Mesendoderm (in vitro differentiated cells): ENCODE measurements at regions not wholly inside any gene's neighbourhood (a gene's known extent, or its start where the extent isn't known, plus 50 kb on each side); places are given as distances from the start of the nearest gene placed in this dataset.

Source experiments
- DNase-seq: peaks from one replicate; pipeline ENCODE4 v3.0.0; 2013
- H2AK5ac ChIP-seq: 2 replicates; pipeline ENCODE4 v1.6.1; 2013; ENCODE audit warnings: low read length, inconsistent platforms
- H2BK120ac ChIP-seq: 2 replicates; pipeline ENCODE4 v1.6.1; 2013; ENCODE audit warnings: low read depth, mild to moderate bottlenecking, low read length, moderate library complexity, mixed read lengths
- H2BK15ac ChIP-seq: replicated peaks from 2 replicates; pipeline ENCODE4 v1.6.1; 2013; ENCODE audit warnings: low read depth, mild to moderate bottlenecking, moderate library complexity
- H2BK5ac ChIP-seq: 2 replicates; pipeline ENCODE4 v1.6.1; 2013; ENCODE audit warnings: low read length, inconsistent platforms
- H3K18ac ChIP-seq: 2 replicates; pipeline ENCODE4 v1.6.1; 2013; ENCODE audit warnings: mild to moderate bottlenecking, low read length, mixed read lengths
- H3K23ac ChIP-seq: one replicate; pipeline ENCODE4 v1.6.1; 2013; ENCODE audit warnings: low read length
- H3K27ac ChIP-seq: 2 replicates; pipeline ENCODE4 v1.5.1; 2013; ENCODE audit warnings: low read depth, mild to moderate bottlenecking, inconsistent platforms, low read length, moderate library complexity
- H3K27me3 ChIP-seq: 2 replicates; pipeline ENCODE4 v1.6.1; 2013; ENCODE audit warnings: low read length, control low read depth, mild to moderate bottlenecking, inconsistent platforms; ENCODE audit not compliant: insufficient read depth, poor library complexity
- H3K36me3 ChIP-seq: 2 replicates; pipeline ENCODE4 v1.6.1; 2013; ENCODE audit warnings: low read length, inconsistent platforms; ENCODE audit not compliant: control insufficient read depth, insufficient read depth
- H3K4ac ChIP-seq: one replicate; pipeline ENCODE4 v1.6.1; 2013; ENCODE audit warnings: low read depth, mild to moderate bottlenecking, low read length, moderate library complexity
- H3K4me1 ChIP-seq: 2 replicates; pipeline ENCODE4 v1.6.1; 2013; ENCODE audit warnings: low read depth, low read length, inconsistent platforms; ENCODE audit not compliant: control insufficient read depth
- H3K4me2 ChIP-seq: 2 replicates; pipeline ENCODE4 v1.6.1; 2013; ENCODE audit warnings: low read length
- H3K4me3 ChIP-seq: 2 replicates; pipeline ENCODE4 v1.5.1; 2013; ENCODE audit warnings: mild to moderate bottlenecking, low read length
- H3K56ac ChIP-seq: one replicate; pipeline ENCODE4 v1.6.1; 2013; ENCODE audit warnings: low read length
- H3K79me1 ChIP-seq: 2 replicates; pipeline ENCODE4 v1.6.1; 2013; ENCODE audit warnings: low read length, inconsistent platforms
- H3K79me2 ChIP-seq: 2 replicates; pipeline ENCODE4 v1.6.1; 2013; ENCODE audit warnings: mild to moderate bottlenecking, low read length; ENCODE audit not compliant: control insufficient read depth, insufficient read depth
- H3K9ac ChIP-seq: 2 replicates; pipeline ENCODE4 v1.6.1; 2013; ENCODE audit warnings: low read length, inconsistent platforms
- H4K5ac ChIP-seq: one replicate; pipeline ENCODE4 v1.6.1; 2013; ENCODE audit warnings: low read length
- H4K8ac ChIP-seq: one replicate; pipeline ENCODE4 v1.6.1; 2013; ENCODE audit warnings: low read depth, mild to moderate bottlenecking, control low read depth, low read length, moderate library complexity
- WGBS: extraction: QIAGEN DNeasy Blood & Tissue Kit; methylation state at CpG from one replicate; pipeline ENCODE4 v1.1.7; 2013; ENCODE audit warnings: low lambda C conversion rate, missing lambda C conversion rate; ENCODE audit not compliant: insufficient coverage; ENCODE audit errors: extremely low coverage; 5-methylcytosine and 5-hydroxymethylcytosine counted together

- Histone ChIP-seq H3K79me2 (no peaks in the 10 kb centered on the region), H3K4ac (no peak overlapping the region), H3K4me3 (no peak overlapping the region), H2BK15ac (no peak overlapping the region), H3K18ac (no peak overlapping the region), H3K27ac (no peak overlapping the region), H4K8ac (no peak overlapping the region), H3K9ac (no peak overlapping the region), H3K23ac (no peak overlapping the region), H3K79me1 (no peaks in the 10 kb centered on the region), H2AK5ac (no peak overlapping the region), H3K36me3 (no peaks in the 10 kb centered on the region), H3K4me2 (no peak overlapping the region), H3K27me3 (no peaks in the 10 kb centered on the region), H3K56ac (no peak overlapping the region), H2BK120ac (no peak overlapping the region), H2BK5ac (no peak overlapping the region), H4K5ac (no peak overlapping the region), H3K4me1 (no peaks in the 10 kb centered on the region)
- DNase-seq: no peak
- no CpG with 5 or more reads among the region's 4 CpGs for WGBS
These were observed 588.1 kb downstream of the DCDC2C start for GRCh38 chr2:4291430-4291829.

DNA sequence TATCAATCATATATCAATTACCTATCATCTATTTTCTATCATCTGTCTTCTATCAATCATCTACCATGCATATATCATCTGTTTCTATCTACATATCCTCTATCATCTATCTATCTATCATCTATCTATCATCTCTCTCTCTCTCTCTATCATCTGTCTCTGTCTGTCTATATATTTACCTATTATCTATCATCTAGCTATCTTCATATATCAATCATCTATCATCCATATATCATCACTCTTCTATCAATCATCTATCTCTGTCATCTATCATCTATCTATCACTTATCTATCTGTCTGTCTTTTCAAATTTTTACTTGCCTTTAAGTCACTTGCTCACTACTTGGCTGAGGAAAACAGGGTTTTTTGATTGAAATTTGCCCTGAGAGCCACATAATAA, 592.3 kb downstream of the DCDC2C start:
- no peak overlapping the region for H3K4me2 ChIP-seq
- no peak overlapping the region for H2BK5ac ChIP-seq
- H2AK5ac ChIP-seq: no peak overlapping the region
- H3K4me3 ChIP-seq: no peak overlapping the region
- no peak overlapping the region for H3K9ac ChIP-seq
- no peaks in the 10 kb centered on the region for H3K4me1 ChIP-seq
- no peak overlapping the region for H2BK15ac ChIP-seq
- H4K5ac ChIP-seq: no peak overlapping the region
- H3K79me2 ChIP-seq: no peaks in the 10 kb centered on the region
- no peak for DNase-seq
- no peak overlapping the region for H3K4ac ChIP-seq
- H3K23ac ChIP-seq: no peak overlapping the region
- no peaks in the 10 kb centered on the region for H3K36me3 ChIP-seq
- no peak overlapping the region for H3K56ac ChIP-seq
- H2BK120ac ChIP-seq: no peak overlapping the region
- no peak overlapping the region for H3K18ac ChIP-seq
- no peak overlapping the region for H4K8ac ChIP-seq
- H3K27me3 ChIP-seq: no peaks in the 10 kb centered on the region
- no peak overlapping the region for H3K27ac ChIP-seq
- H3K79me1 ChIP-seq: no peaks in the 10 kb centered on the region

- H3K56ac ChIP-seq: no peak overlapping the region
- H2AK5ac ChIP-seq: no peak overlapping the region
- H3K4me3 ChIP-seq: no peak overlapping the region
- no peak overlapping the region for H3K27ac ChIP-seq
- H3K18ac ChIP-seq: no peak overlapping the region
- H3K27me3 ChIP-seq: no peaks in the 10 kb centered on the region
- H4K5ac ChIP-seq: no peak overlapping the region
- no peak overlapping the region for H2BK5ac ChIP-seq
- H3K9ac ChIP-seq: no peak overlapping the region
- H4K8ac ChIP-seq: no peak overlapping the region
- no peak overlapping the region for H3K4me2 ChIP-seq
- H2BK120ac ChIP-seq: no peak overlapping the region
- no peak overlapping the region for H3K23ac ChIP-seq
- no peaks in the 10 kb centered on the region for H3K79me2 ChIP-seq
- H3K79me1 ChIP-seq: no peaks in the 10 kb centered on the region
- H2BK15ac ChIP-seq: no peak overlapping the region
- no CpG with 5 or more reads among the region's 3 CpGs for WGBS
- H3K4ac ChIP-seq: no peak overlapping the region
- no peaks in the 10 kb centered on the region for H3K36me3 ChIP-seq
- no peaks in the 10 kb centered on the region for H3K4me1 ChIP-seq
- DNase-seq: no peak
These were observed 597.2 kb downstream of the DCDC2C start for GRCh38 chr2:4300616-4301015.

DNA sequence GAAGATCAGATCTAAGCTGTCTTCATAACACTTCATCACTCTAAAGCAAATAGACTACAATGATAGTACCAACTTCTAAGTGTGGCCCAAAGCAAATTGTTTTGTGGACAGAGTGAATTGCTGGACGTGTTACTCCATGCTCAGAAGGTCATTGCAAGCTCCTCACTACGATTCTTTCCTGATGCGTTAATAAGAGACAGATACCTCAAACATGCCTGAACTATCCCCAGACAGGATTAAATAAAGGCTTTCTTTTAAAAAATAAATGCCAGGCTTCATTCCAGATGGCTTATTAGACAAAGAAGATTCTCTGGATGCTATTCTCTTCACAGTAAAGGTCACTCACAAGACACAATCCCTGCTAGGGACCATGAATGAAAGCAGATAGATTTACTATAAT, 621.2 kb downstream of the DCDC2C start:
- no CpG with 5 or more reads among the region's 3 CpGs for WGBS

DNA sequence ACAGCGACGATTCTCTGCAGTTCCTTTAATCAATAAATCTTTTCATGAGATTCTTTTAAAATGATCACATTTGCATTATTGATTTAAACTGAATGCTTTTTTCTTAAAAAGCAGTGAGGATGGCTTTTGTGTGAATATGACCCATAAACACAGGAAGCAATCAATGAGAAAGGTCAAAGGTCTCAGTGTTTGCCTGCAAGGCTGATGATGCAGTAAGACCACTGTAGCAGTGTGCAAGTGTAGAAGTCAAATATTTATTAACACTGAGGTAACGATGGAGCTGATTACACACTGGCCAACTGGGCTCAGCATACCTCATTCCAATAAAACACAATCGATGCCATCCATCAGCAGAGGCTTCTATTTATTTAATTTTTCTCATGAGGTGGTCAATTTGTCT, 633.5 kb downstream of the DCDC2C start:
- H3K79me2 ChIP-seq: no peaks in the 10 kb centered on the region
- WGBS: no CpG with 5 or more reads among the region's 4 CpGs
- no peak overlapping the region for H2BK120ac ChIP-seq
- no peak overlapping the region for H4K5ac ChIP-seq
- H3K4me3 ChIP-seq: no peak overlapping the region
- no peak overlapping the region for H3K27ac ChIP-seq
- H3K79me1 ChIP-seq: no peaks in the 10 kb centered on the region
- no peak overlapping the region for H3K18ac ChIP-seq
- no peaks in the 10 kb centered on the region for H3K27me3 ChIP-seq
- no peak overlapping the region for H2BK15ac ChIP-seq
- H3K23ac ChIP-seq: no peak overlapping the region
- no peak overlapping the region for H3K9ac ChIP-seq
- no peak overlapping the region for H4K8ac ChIP-seq
- no peak overlapping the region for H3K4ac ChIP-seq
- no peak overlapping the region for H2AK5ac ChIP-seq
- no peaks in the 10 kb centered on the region for H3K36me3 ChIP-seq
- no peaks in the 10 kb centered on the region for H3K4me1 ChIP-seq
- no peak overlapping the region for H3K56ac ChIP-seq
- no peak overlapping the region for H3K4me2 ChIP-seq
- H2BK5ac ChIP-seq: no peak overlapping the region
- no peak for DNase-seq

More for the DNA sequence above, 621.2 kb downstream of the DCDC2C start:
- H3K23ac ChIP-seq: no peak overlapping the region
- no peak overlapping the region for H2BK15ac ChIP-seq
- no peaks in the 10 kb centered on the region for H3K79me2 ChIP-seq
- H3K27ac ChIP-seq: no peak overlapping the region
- H3K56ac ChIP-seq: no peak overlapping the region
- no peak overlapping the region for H2BK5ac ChIP-seq
- no peak overlapping the region for H3K9ac ChIP-seq
- H3K4me1 ChIP-seq: no peaks in the 10 kb centered on the region
- no peak overlapping the region for H2AK5ac ChIP-seq
- no peaks in the 10 kb centered on the region for H3K36me3 ChIP-seq
- no peak overlapping the region for H4K5ac ChIP-seq
- H4K8ac ChIP-seq: no peak overlapping the region
- no peaks in the 10 kb centered on the region for H3K27me3 ChIP-seq
- H2BK120ac ChIP-seq: no peak overlapping the region
- no peak overlapping the region for H3K4ac ChIP-seq
- H3K4me2 ChIP-seq: no peak overlapping the region
- H3K79me1 ChIP-seq: no peaks in the 10 kb centered on the region
- no peak for DNase-seq
- H3K18ac ChIP-seq: no peak overlapping the region
- H3K4me3 ChIP-seq: no peak overlapping the region

DNA sequence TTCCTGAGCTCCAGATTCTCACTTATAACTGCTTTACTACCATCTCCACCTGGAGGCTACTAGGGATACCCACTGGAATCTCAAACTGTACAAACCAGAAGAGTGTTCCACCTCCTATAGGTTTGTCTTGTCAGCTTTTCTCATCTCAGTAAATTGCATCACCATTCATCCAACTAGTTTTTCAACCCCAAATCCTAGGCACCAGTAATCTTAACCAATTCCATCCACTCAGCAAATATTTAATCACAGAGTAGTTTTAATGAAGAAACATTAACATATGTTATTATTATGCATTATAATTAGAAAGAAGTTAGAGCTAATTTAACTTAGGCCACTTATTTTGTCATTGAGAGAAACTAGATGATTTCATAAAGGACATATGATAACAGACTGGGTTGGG, 635.0 kb downstream of the DCDC2C start:
- no peaks in the 10 kb centered on the region for H3K4me1 ChIP-seq
- H2BK5ac ChIP-seq: no peak overlapping the region
- H3K79me1 ChIP-seq: no peaks in the 10 kb centered on the region
- no peak overlapping the region for H3K18ac ChIP-seq
- no peaks in the 10 kb centered on the region for H3K79me2 ChIP-seq
- H3K4ac ChIP-seq: no peak overlapping the region
- H3K23ac ChIP-seq: no peak overlapping the region
- H3K4me2 ChIP-seq: no peak overlapping the region
- no peak overlapping the region for H2BK15ac ChIP-seq
- no peaks in the 10 kb centered on the region for H3K27me3 ChIP-seq
- H3K27ac ChIP-seq: no peak overlapping the region
- no peak overlapping the region for H3K4me3 ChIP-seq
- no peak overlapping the region for H4K5ac ChIP-seq
- no peak overlapping the region for H4K8ac ChIP-seq
- H3K36me3 ChIP-seq: no peaks in the 10 kb centered on the region
- H2AK5ac ChIP-seq: no peak overlapping the region
- no peak overlapping the region for H3K9ac ChIP-seq
- H3K56ac ChIP-seq: no peak overlapping the region
- H2BK120ac ChIP-seq: no peak overlapping the region
- DNase-seq: no peak
